8988T (cell line): ENCODE measurements at regions not wholly inside any gene's neighbourhood (a gene's known extent, or its start where the extent isn't known, plus 50 kb on each side); places are given as distances from the start of the nearest gene placed in this dataset.

Experiments
- DNase-seq: peaks from one replicate; pipeline ENCODE4 v3.0.0; 2011

DNA sequence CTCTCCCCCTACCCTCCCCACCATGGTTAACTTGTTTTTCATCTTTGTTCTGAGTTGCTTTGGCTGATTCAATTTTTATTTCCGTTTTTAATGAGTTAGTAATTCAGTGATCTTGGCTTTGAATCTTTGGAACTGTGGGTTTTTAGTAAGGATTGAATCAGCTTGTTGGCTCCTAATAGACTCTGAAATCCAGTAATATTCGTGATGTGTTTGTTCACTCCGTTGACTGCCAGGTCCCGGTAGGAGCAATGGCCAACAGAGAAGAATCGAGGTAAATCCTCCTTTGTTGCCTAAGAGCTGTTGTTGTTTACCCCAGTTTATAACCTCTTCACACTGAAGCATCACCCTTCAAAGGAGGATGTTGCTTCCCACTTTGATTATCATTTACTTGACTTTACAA lies 92.7 kb downstream of the PCSK1 start:
- no peak for DNase-seq

GRCh38 chr5:96339862-96340261 lies 93.2 kb downstream of the PCSK1 start:
- no peak for DNase-seq

GRCh38 chr5:96338624-96339415 lies 94.2 kb downstream of the PCSK1 start:
- DNase-seq = no peak

DNA sequence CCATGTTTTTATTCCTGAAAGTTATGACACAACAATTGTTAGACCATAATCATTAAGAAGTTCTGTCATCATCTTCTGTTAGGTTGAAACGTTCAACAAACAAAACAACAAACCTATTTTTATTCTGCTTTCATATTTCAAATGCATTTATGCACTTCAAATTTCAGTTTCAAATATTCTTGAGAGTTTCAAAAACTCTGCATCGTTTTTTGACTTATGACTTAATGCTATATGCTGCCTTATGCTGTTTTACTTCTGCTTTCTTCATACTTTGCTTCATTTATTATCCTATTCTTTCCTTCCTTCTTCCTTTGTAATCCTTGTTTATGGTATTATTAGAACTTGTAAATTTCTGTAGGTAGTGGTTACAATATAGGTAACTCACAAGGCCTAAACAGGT lies 95.0 kb downstream of the PCSK1 start:
- no peak for DNase-seq

GRCh38 chr5:96337048-96337781 lies 95.8 kb downstream of the PCSK1 start:
- no peak for DNase-seq

- DNase-seq = no peak
These were observed 96.6 kb downstream of the PCSK1 start for GRCh38 chr5:96336351-96336985.

DNA sequence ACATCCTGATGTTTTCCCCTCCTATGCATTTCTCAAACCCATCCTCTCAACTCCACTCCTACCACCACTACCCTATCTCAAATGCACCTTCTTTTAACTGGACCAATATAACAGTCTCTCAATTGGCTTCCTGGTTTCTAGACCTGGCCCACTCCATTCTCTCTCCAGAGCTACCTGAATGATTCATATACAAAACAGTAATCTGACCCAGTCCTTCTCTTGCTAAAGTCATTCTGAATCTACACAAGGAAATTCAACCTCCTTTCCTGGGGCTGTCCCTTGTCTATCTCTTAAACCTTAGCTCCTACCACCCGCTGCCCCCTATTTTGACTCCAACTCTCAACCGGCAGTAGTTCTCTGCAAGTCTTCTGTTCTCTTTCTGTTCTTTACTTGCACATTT lies 97.2 kb downstream of the PCSK1 start:
- no peak for DNase-seq

GRCh38 chr5:96333391-96333790 lies 99.7 kb downstream of the PCSK1 start:
- DNase-seq = no peak

DNA sequence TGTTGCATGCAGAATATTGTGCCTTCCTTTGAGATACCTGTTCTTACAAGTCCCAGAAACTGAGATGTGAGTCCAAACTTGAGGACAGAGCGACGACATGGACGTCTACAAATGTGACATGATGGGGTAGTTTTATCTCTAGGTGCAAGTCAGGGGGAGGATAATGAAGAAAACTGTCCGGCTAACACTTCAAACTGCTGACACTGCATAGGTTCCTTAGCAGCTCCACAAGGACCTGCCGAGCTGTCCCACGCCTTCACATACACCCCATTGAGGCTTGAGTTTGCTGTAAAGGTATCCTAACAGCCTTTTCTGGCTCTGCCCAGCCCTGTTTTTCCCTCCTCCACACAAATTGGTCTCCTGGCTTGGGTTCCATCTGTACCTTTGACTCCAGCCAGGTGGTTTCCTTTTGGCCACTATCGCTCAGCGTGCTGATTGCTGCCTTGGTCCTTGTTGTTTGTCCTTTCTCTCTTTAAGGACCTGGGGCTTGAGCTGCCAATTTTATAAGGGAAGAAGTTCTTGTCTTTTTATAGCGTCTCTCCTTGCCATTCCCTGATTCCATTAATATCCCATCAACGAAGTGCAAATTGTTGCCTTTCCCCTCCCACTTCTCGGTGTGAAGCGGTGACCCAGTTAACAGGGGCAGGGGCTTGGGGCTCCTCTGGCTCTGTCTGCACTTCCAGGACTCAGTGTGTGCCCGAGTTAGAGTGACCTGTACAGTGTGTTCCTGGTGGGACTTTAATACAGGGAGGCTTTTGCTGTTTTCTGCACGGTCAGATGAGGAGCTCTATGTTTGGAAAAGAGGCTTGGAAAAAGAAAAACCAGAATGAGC lies 100.3 kb downstream of the PCSK1 start:
- DNase-seq = no peak

DNA sequence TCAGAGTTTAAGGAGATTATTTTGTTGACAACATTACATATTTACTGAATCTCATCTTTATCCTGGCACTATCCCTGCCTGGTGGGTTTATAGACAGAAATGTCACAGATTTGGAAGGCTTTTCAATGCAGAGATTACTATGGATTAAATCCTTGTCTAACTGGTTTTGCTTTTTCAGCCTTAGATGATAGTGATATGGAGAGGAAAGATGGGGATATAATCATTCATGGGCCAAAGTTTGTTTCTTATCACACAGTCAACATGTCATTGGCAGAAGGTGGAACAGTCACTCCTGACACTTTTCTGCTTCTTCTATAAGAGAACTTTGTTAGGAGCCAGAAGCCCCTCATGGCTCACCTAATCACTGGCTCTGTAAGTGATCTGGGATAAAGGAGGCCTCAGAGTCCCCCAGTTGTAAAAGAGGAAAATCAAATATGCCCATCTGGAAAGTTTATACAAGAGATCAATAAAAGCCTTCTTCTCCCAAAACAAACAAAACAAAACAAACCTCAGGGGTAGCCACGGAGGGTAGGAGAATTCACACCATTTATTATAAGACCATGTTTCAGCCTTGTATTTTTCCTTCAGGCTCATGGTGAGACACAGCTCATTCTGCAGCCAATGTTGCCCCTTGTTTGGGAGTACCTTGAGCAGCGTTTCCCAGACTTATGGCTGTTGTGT lies 101.2 kb downstream of the PCSK1 start:
- DNase-seq = no peak

DNA sequence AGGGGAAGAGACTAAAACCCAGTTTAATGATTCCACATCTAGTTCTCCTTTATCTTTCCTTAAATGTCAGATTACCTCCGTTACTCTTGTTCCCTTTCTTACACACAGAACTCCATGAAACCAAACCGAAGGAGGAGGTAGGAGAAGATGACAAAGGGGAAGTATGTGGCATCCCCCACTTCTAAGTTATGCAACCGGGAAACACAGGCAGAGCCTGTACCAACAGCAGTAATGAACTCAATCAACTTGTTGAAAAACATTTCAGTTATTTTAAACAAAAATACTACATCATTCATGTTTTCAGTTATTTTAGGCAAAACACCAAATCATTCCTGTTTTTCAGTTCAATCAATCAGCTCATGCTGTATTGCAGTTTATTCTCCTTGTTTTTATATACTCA lies 101.8 kb downstream of the PCSK1 start:
- no peak for DNase-seq

- DNase-seq = no peak
These were observed 102.4 kb downstream of the PCSK1 start for GRCh38 chr5:96330530-96331140.

DNA sequence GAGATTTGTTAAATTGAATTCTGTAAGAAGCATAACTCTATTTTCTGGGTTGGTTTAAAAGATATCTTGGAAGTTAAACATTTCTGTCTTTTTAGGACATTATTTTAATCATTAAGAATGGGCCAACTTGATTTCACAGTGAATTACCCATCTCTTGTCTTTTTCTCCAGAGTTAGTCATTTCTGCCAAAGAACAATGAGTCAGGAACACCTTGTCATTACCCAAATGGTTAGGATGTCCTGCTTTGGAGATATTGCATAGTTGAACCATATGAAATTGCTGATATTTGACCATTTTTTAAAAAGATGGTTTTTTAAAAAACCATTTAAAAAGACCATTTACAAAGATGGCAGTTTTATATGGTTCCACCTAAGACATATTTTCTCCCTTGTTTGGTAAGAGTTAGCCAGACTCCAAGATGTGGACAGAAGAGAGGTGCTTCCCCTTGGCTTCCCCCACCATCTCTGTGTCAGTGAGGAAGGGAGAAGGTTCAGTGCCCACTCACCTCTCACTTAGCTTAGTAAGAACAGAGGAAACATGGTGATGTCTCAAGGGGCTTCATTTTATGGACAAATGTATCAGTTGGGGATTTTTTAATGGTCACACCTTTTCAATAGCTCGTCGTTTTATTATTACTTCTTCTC lies 103.0 kb downstream of the PCSK1 start:
- no peak for DNase-seq

- no peak for DNase-seq
These were observed 103.8 kb downstream of the PCSK1 start for GRCh38 chr5:96329289-96329688.

DNA sequence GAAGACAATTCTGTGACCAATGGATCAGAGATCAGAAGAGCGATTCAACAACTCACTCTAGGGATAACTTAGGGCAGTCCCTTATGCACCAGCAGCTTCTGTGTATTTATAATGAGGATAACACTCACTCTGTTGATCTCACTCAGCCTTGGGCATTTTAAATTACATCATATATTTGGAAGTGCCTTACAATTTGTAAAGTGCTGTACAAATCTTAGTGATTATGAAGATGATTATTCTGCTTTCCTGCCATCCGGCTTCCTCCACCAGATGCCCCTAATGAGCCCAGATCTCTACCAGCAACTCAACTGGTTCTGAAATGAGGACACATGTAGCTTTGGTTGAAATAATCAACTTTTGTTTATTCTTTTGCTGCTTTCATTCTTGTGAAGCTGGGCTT lies 105.3 kb downstream of the PCSK1 start:
- no peak for DNase-seq

- DNase-seq = no peak
These were observed 106.1 kb downstream of the PCSK1 start for GRCh38 chr5:96326902-96327301.

GRCh38 chr5:96324708-96325107 lies 108.3 kb downstream of the PCSK1 start:
- DNase-seq = no peak

GRCh38 chr5:96322865-96323264 lies 110.2 kb downstream of the PCSK1 start:
- no peak for DNase-seq

GRCh38 chr5:96322217-96322616 lies 110.8 kb downstream of the PCSK1 start:
- no peak for DNase-seq

GRCh38 chr5:96321345-96321744 lies 111.7 kb downstream of the PCSK1 start:
- DNase-seq = no peak

DNA sequence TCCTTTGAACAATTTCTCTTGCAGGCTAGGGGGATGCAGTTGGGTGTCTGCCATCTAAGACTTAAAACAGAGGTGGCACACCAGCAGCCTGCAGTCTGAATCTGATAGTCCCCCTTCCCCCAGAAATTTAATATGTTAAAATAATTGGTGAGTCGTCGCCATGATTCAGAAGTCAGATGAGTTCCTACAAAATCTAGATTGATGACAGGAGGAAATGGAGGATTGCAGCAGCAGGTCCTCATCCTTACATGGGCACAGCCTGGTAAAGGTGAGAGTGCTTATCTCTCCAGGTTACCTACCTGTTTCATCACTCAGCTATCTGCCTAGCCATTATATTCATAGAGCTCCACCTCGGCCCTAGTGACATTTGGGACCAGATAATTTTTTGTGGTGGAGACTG lies 112.3 kb downstream of the PCSK1 start:
- no peak for DNase-seq
